SK-N-SH (cell line): ENCODE measurements at regions not wholly inside any gene's neighbourhood (a gene's known extent, or its start where the extent isn't known, plus 50 kb on each side); places are given as distances from the start of the nearest gene placed in this dataset.

Experiments
- CTCF ChIA-PET: fragments of 300-600, 350-600 bp; formaldehyde crosslinking; extraction: SDS; loops from one replicate; lab custom pipeline; 2021; lab: Yijun Ruan, JAX
- POLR2A ChIA-PET: fragments of 350-600 bp; sonication (Branson Sonifier 250); formaldehyde crosslinking; extraction: SDS; loops from one replicate; lab custom pipeline; 2020; ENCODE audit warnings: antibody characterized with exemption, inconsistent platforms; lab: Yijun Ruan, JAX
- DNase-seq: peaks from one replicate; pipeline ENCODE4 v3.0.0; 2012
- H2AFZ ChIP-seq: fragments of 200-600 bp; sonication (generic); 2 replicates; pipeline ENCODE4 v1.8.1; 2016; ENCODE audit warnings: antibody characterized with exemption, mild to moderate bottlenecking, low read depth
- H3F3A ChIP-seq: fragments of 200-600 bp; sonication (generic); replicated peaks from 2 replicates; pipeline ENCODE3; 2016; ENCODE audit warnings: antibody characterized with exemption, mild to moderate bottlenecking; ENCODE audit not compliant: insufficient read depth
- H3K27ac ChIP-seq, 2 experiments: fragments of 200-500 bp in 1 of 2; fragments of 200-600 bp in 1 of 2; sonication (Bioruptor generic) in 1 of 2; sonication (generic), shearing (Covaris generic) in 1 of 2; 2 replicates each; pipeline versions ENCODE4 v1.5.1 to v1.6.1; 2014 to 2016; ENCODE audit warnings: low read depth in 2 of 2, inconsistent platforms in 1 of 2, low read length in 1 of 2, mild to moderate bottlenecking in 1 of 2, mixed read lengths in 1 of 2
- H3K27me3 ChIP-seq: fragments of 200-600 bp; sonication (generic), shearing (Covaris generic); 2 replicates; pipeline ENCODE4 v1.6.1; 2016; ENCODE audit warnings: mixed run types; ENCODE audit not compliant: insufficient read depth
- H3K36me3 ChIP-seq, 2 experiments: fragments of 200-500 bp in 1 of 2; fragments of 200-600 bp in 1 of 2; sonication (Bioruptor generic) in 1 of 2; sonication (generic) in 1 of 2; replicated peaks in 1 of 2; 2 replicates each; pipeline versions ENCODE3 to v1.5.1; 2014 to 2016; ENCODE audit warnings: low read length in 1 of 2, mild to moderate bottlenecking in 1 of 2; ENCODE audit not compliant: insufficient read depth in 2 of 2, control insufficient read depth in 1 of 2
- H3K4me1 ChIP-seq, 2 experiments: fragments of 200-500 bp in 1 of 2; fragments of 200-600 bp in 1 of 2; sonication (Bioruptor generic) in 1 of 2; sonication (generic), shearing (Covaris generic) in 1 of 2; 2 replicates each; pipeline versions ENCODE4 v1.5.1 to v1.6.1; 2014 to 2016; ENCODE audit warnings: low read depth in 1 of 2, low read length in 1 of 2, mixed run types in 1 of 2; ENCODE audit not compliant: insufficient read depth in 2 of 2, control insufficient read depth in 1 of 2
- H3K4me2 ChIP-seq: fragments of 200-600 bp; sonication (generic), shearing (Covaris generic); 2 replicates; pipeline ENCODE4 v1.6.1; 2017; ENCODE audit warnings: mixed run types
- H3K4me3 ChIP-seq, 2 experiments: fragments of 200-500 bp in 1 of 2; fragments of 200-600 bp in 1 of 2; sonication (Bioruptor generic) in 1 of 2; sonication (generic), shearing (Covaris generic) in 1 of 2; 2 replicates each; pipeline versions ENCODE4 v1.5.1 to v1.8.1; 2014 to 2016; ENCODE audit warnings: low read depth in 2 of 2, inconsistent platforms in 1 of 2, low read length in 1 of 2, mild to moderate bottlenecking in 1 of 2, mixed read lengths in 1 of 2, moderate library complexity in 1 of 2
- H3K79me2 ChIP-seq: fragments of 200-600 bp; sonication (generic); 2 replicates; pipeline ENCODE4 v1.8.1; 2017; ENCODE audit warnings: mild to moderate bottlenecking; ENCODE audit not compliant: insufficient read depth
- H3K9ac ChIP-seq: fragments of 200-600 bp; sonication (generic); 2 replicates; pipeline ENCODE4 v1.6.1; 2017; ENCODE audit warnings: mixed run types
- H3K9me2 ChIP-seq: fragments of 200-600 bp; sonication (generic); 2 replicates; pipeline ENCODE4 v1.6.1; 2017; ENCODE audit warnings: mixed run types
- H3K9me3 ChIP-seq: fragments of 200-600 bp; sonication (generic); 2 replicates; pipeline ENCODE4 v1.6.1; 2017; ENCODE audit warnings: mixed run types, mild to moderate bottlenecking, moderate library complexity
- H4K20me1 ChIP-seq: fragments of 200-600 bp; sonication (generic); 2 replicates; pipeline ENCODE4 v1.6.1; 2017; ENCODE audit warnings: mild to moderate bottlenecking, mixed run types; ENCODE audit not compliant: insufficient read depth
- ELF1 ChIP-seq: IDR thresholded peaks from 2 replicates; pipeline ENCODE4 v1.4.0; 2012
- EZH2phosphoT487 ChIP-seq: fragments of 200-600 bp; sonication (generic); IDR thresholded peaks from 2 replicates; pipeline ENCODE4 v1.6.1; 2017; ENCODE audit warnings: low read depth, mixed run types, mild to moderate bottlenecking, antibody characterized with exemption, moderate library complexity, borderline replicate concordance
- FOSL2 ChIP-seq: IDR thresholded peaks from 2 replicates; pipeline ENCODE4 v1.4.0; 2012; ENCODE audit warnings: low read depth, mild to moderate bottlenecking, moderate library complexity, borderline replicate concordance
- FOXM1 ChIP-seq: IDR thresholded peaks from 2 replicates; pipeline ENCODE4 v1.4.0; 2012; ENCODE audit warnings: low read depth, mild to moderate bottlenecking
- RFX5 ChIP-seq: IDR thresholded peaks from 2 replicates; pipeline ENCODE4 v1.6.1; 2012; ENCODE audit warnings: mild to moderate bottlenecking, improper control_type of control experiment, low read length
- SIN3A ChIP-seq: IDR thresholded peaks from 2 replicates; pipeline ENCODE4 v1.6.1; 2012; ENCODE audit warnings: low read depth, mild to moderate bottlenecking, low read length, moderate library complexity, borderline replicate concordance
- SMC3 ChIP-seq: IDR thresholded peaks from 2 replicates; pipeline ENCODE4 v1.6.1; 2012; ENCODE audit warnings: low read depth, low read length, improper control_type of control experiment
- WGBS: methylation state at CpG from one replicate; pipeline ENCODE4 v1.1.6; 2017; ENCODE audit warnings: low lambda C conversion rate; 5-methylcytosine and 5-hydroxymethylcytosine counted together
- TF ChIP-seq, protein P1 (sequence below): fragments of 150-350 bp; IDR thresholded peaks from 2 replicates; pipeline ENCODE4 v1.6.1; 2017; ENCODE audit warnings: antibody characterized with exemption, low read length, low read depth, borderline replicate concordance
- TF ChIP-seq, protein P2 (sequence below): IDR thresholded peaks from 2 replicates; pipeline ENCODE4 v1.4.0; 2012; ENCODE audit warnings: low read depth, borderline replicate concordance
- TF ChIP-seq, protein P3 (sequence below): IDR thresholded peaks from 2 replicates; pipeline ENCODE4 v1.6.1; 2012; ENCODE audit warnings: mild to moderate bottlenecking, low read depth, low read length, moderate library complexity

DNA sequence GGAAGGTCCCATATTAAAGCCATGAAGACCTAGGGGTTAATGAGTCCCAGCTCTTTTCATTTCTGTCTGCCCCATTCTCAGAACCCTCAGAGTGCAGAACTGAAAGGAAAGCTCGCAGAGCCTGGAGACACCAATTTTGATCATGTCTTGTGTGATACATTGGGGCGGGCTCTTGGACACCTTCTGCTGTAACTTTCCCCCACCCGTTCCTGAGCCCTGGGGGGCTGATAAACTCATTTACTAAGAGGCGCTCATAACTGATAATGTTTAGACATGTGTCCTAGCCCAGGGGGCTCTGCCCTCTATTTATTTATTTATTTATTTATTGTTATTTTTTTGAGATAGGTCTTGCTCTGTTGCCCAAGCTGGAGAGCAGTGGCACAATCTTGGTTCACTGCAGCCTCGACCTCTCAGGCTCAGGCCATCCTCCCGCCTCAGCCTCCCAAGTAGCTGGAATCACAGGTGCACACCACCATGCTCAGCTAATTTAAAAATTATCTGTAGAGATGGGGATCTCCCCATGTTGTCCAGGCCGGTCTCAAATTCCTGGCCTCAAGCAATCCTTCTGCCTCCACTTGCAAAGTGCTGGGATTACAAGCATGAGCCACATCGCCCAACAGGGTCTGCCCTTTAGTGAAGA is 72.4 kb upstream of the HAAO start:
- Histone ChIP-seq H3K27ac (no peak overlapping the region), H3K9me2 (no peaks in the 10 kb centered on the region), H3K4me1 (peaks cover 0 to 14% of the 10 kb centered on the region in 2 experiments; a peak in 1 of 4 replicates), H4K20me1 (no peaks in the 10 kb centered on the region), H3K4me3 (no peak overlapping the region), H3K79me2 (no peaks in the 10 kb centered on the region), H3K27me3 (no peaks in the 10 kb centered on the region), H3K4me2 (no peak overlapping the region), H3F3A (no peaks in the 10 kb centered on the region), H3K9ac (no peak overlapping the region), H3K9me3 (peaks cover 14% of the 10 kb centered on the region; the same call in 1 of the 2 replicates), H2AFZ (no peak overlapping the region), H3K36me3 (no peaks in the 10 kb centered on the region)
- ChIA-PET POLR2A (interaction anchor here (0.7 kb wide), 1 partner anchor 28 kb away, joined by 3 read pairs; no protein-coding TSS in a partner anchor), CTCF (interaction anchor here (0.7 to 2.0 kb wide), 3 partner anchors 41 to 363 kb away, joined by 3 to 6 read pairs (median 4); no protein-coding TSS in a partner anchor)
- no peak for DNase-seq
- TF ChIP-seq SIN3A: no peak
- TF ChIP-seq, protein P1, sequence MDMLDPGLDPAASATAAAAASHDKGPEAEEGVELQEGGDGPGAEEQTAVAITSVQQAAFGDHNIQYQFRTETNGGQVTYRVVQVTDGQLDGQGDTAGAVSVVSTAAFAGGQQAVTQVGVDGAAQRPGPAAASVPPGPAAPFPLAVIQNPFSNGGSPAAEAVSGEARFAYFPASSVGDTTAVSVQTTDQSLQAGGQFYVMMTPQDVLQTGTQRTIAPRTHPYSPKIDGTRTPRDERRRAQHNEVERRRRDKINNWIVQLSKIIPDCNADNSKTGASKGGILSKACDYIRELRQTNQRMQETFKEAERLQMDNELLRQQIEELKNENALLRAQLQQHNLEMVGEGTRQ: no peak
- TF ChIP-seq ELF1: no peak
- TF ChIP-seq EZH2phosphoT487: no peak
- no peak for TF ChIP-seq SMC3
- TF ChIP-seq FOSL2: no peak
- TF ChIP-seq FOXM1: no peak
- TF ChIP-seq, protein P2, sequence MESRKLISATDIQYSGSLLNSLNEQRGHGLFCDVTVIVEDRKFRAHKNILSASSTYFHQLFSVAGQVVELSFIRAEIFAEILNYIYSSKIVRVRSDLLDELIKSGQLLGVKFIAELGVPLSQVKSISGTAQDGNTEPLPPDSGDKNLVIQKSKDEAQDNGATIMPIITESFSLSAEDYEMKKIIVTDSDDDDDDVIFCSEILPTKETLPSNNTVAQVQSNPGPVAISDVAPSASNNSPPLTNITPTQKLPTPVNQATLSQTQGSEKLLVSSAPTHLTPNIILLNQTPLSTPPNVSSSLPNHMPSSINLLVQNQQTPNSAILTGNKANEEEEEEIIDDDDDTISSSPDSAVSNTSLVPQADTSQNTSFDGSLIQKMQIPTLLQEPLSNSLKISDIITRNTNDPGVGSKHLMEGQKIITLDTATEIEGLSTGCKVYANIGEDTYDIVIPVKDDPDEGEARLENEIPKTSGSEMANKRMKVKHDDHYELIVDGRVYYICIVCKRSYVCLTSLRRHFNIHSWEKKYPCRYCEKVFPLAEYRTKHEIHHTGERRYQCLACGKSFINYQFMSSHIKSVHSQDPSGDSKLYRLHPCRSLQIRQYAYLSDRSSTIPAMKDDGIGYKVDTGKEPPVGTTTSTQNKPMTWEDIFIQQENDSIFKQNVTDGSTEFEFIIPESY: no peak
- TF ChIP-seq, protein P3, sequence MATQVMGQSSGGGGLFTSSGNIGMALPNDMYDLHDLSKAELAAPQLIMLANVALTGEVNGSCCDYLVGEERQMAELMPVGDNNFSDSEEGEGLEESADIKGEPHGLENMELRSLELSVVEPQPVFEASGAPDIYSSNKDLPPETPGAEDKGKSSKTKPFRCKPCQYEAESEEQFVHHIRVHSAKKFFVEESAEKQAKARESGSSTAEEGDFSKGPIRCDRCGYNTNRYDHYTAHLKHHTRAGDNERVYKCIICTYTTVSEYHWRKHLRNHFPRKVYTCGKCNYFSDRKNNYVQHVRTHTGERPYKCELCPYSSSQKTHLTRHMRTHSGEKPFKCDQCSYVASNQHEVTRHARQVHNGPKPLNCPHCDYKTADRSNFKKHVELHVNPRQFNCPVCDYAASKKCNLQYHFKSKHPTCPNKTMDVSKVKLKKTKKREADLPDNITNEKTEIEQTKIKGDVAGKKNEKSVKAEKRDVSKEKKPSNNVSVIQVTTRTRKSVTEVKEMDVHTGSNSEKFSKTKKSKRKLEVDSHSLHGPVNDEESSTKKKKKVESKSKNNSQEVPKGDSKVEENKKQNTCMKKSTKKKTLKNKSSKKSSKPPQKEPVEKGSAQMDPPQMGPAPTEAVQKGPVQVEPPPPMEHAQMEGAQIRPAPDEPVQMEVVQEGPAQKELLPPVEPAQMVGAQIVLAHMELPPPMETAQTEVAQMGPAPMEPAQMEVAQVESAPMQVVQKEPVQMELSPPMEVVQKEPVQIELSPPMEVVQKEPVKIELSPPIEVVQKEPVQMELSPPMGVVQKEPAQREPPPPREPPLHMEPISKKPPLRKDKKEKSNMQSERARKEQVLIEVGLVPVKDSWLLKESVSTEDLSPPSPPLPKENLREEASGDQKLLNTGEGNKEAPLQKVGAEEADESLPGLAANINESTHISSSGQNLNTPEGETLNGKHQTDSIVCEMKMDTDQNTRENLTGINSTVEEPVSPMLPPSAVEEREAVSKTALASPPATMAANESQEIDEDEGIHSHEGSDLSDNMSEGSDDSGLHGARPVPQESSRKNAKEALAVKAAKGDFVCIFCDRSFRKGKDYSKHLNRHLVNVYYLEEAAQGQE: no peak
- no peak for TF ChIP-seq RFX5
- 68% methylated on average over 8 of the region's 8 CpGs for WGBS
